Mesothelial cell of epicardium (in vitro differentiated cells): ENCODE measurements at regions not wholly inside any gene's neighbourhood (a gene's known extent, or its start where the extent isn't known, plus 50 kb on each side); places are given as distances from the start of the nearest gene placed in this dataset.

ENCODE experiments used
- DNase-seq, 2 experiments: peaks; one replicate each; pipeline ENCODE4 v3.0.0; 2021; ENCODE audit warnings: low spot score in 2 of 2; ENCODE audit not compliant: unreplicated experiment in 2 of 2
- H3K27ac Mint-ChIP-seq: 2 replicates; pipeline ENCODE4 v1.8.0; 2021; ENCODE audit warnings: mixed read lengths
- H3K27me3 Mint-ChIP-seq: 2 replicates; pipeline ENCODE4 v1.8.0; 2021; ENCODE audit warnings: low read depth, mixed read lengths
- H3K36me3 Mint-ChIP-seq: 2 replicates; pipeline ENCODE4 v1.8.0; 2021; ENCODE audit warnings: mixed read lengths
- H3K4me1 Mint-ChIP-seq: 2 replicates; pipeline ENCODE4 v1.8.0; 2021; ENCODE audit warnings: mixed read lengths
- H3K4me3 Mint-ChIP-seq: 2 replicates; pipeline ENCODE4 v1.8.0; 2021; ENCODE audit warnings: mild to moderate bottlenecking, moderate library complexity, mixed read lengths
- H3K9me3 Mint-ChIP-seq: 2 replicates; pipeline ENCODE4 v1.8.0; 2021; ENCODE audit warnings: mixed read lengths
- TF ChIP-seq, protein P1 (sequence below): fragments of 200-600 bp; sonication (generic); IDR thresholded peaks from one replicate; pipeline ENCODE4 v1.5.0; 2021; ENCODE audit warnings: antibody characterized with exemption; ENCODE audit not compliant: unreplicated experiment

DNA sequence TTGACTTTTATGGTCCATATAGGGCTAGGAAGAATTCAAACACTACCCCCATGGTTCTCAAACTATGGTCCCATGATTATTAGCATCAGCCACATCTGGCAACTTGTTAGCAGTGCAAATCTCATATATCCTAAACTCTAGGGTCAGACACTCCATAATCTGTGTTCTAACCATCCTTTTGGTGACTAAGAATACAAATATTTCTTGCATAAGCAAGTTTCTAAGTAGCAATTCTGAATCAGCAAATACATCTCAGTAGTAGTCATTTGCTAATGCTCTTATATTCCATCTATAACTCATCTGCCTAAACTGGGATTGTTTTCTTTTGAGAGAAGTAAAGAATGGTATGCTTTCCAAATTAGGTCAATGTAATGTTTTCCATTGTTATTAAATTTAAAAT lies 447.3 kb downstream of the TMX3 start:
- Mint-ChIP-seq H3K27ac (no peak overlapping the region), H3K4me3 (no peak overlapping the region), H3K4me1 (no peaks in the 10 kb centered on the region), H3K9me3 (no peaks in the 10 kb centered on the region), H3K27me3 (no peaks in the 10 kb centered on the region), H3K36me3 (no peaks in the 10 kb centered on the region)
- no peak for DNase-seq
- TF ChIP-seq, protein P1, sequence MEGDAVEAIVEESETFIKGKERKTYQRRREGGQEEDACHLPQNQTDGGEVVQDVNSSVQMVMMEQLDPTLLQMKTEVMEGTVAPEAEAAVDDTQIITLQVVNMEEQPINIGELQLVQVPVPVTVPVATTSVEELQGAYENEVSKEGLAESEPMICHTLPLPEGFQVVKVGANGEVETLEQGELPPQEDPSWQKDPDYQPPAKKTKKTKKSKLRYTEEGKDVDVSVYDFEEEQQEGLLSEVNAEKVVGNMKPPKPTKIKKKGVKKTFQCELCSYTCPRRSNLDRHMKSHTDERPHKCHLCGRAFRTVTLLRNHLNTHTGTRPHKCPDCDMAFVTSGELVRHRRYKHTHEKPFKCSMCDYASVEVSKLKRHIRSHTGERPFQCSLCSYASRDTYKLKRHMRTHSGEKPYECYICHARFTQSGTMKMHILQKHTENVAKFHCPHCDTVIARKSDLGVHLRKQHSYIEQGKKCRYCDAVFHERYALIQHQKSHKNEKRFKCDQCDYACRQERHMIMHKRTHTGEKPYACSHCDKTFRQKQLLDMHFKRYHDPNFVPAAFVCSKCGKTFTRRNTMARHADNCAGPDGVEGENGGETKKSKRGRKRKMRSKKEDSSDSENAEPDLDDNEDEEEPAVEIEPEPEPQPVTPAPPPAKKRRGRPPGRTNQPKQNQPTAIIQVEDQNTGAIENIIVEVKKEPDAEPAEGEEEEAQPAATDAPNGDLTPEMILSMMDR, result no peak

DNA sequence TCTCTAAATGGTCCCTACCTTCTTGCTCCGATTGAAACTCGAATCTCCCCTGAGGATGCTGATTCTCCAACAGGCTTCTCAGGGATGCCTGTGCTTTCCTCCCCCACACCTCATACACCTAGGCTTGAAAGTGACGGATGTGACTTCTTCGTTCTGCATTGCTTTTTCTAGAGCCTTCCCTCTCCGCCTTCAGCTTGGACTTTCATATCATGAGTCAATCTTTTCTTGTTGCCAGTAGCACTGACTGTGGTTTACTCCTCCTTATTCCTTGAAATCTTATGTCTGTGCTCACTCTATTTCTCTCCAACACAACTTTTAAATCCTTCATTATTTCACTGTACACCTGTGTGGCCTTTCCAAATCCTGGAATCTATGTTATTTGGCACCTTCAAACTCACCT lies 451.4 kb downstream of the TMX3 start:
- DNase-seq, result no peak
- H3K4me3 Mint-ChIP-seq, result no peak overlapping the region
- no peaks in the 10 kb centered on the region for H3K27me3 Mint-ChIP-seq
- H3K9me3 Mint-ChIP-seq, result no peaks in the 10 kb centered on the region
- H3K4me1 Mint-ChIP-seq, result no peaks in the 10 kb centered on the region
- TF ChIP-seq, protein P1, result no peak
- no peaks in the 10 kb centered on the region for H3K36me3 Mint-ChIP-seq
- H3K27ac Mint-ChIP-seq, result no peak overlapping the region

DNA sequence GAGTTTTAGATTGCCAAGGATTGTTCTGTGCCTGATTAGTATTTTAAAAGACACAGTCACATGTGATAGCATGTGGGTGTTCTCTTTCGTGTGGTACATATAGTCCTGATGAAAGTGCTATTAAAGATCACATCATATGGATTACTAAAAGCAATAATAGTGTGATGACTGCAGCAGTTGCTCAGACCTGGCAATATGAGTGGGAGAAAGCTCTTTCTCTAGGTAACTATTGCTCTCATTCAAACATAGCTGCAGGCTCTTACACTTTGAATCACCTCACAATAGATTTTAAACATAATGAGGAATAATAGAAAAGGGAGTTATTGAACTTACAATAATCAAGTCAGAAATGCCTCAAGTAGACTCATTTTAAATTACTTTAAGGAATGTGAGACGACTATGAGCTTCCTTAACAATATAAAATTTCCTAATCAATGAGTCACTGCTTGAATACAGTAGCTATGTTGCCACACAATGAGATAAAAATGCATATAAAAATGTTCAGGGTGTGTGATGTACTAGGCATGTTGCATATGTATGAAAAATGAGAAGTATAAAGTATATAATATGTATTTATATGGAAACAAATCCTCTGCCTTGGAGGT lies 452.1 kb downstream of the TMX3 start:
- no peak for DNase-seq
- H3K4me3 Mint-ChIP-seq, result no peak overlapping the region
- H3K27me3 Mint-ChIP-seq, result no peaks in the 10 kb centered on the region
- no peaks in the 10 kb centered on the region for H3K9me3 Mint-ChIP-seq
- H3K36me3 Mint-ChIP-seq, result no peaks in the 10 kb centered on the region
- H3K27ac Mint-ChIP-seq, result no peak overlapping the region
- H3K4me1 Mint-ChIP-seq, result no peaks in the 10 kb centered on the region
- TF ChIP-seq, protein P1, result no peak

DNA sequence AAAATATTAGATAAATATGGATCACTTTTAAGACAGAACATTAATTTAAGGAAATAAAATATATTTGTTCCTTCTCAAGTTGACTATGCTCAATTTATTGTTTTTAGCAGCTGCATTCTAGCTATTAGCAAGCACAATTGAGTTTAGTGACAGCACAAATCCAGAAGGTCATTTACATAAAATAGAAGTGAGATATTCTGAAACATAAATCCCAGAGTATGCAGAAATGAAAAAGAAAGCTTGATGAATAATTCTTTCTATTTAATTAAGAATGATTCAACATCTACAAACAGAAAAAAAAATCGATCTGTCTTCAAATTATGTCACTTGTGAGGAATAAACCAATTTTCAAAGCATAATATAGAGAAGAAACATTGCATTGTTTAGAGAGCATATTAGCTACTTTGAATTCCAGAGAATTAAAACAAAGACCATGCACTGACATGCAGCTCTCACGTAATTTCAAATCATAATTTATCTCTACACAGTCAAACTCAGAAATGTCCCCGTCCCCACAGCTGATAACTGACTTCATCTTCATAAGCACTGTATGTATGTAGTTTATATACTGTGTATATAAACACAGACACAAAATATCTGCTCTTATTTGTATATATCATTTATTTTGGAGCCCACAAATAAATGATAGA lies 458.4 kb downstream of the TMX3 start:
- Mint-ChIP-seq H3K9me3 (peaks cover under 1% of the 10 kb centered on the region), H3K4me3 (no peak overlapping the region), H3K27me3 (no peaks in the 10 kb centered on the region), H3K36me3 (no peaks in the 10 kb centered on the region), H3K4me1 (peaks cover 3% of the 10 kb centered on the region), H3K27ac (no peak overlapping the region)
- TF ChIP-seq, protein P1, result no peak
- no peak for DNase-seq

DNA sequence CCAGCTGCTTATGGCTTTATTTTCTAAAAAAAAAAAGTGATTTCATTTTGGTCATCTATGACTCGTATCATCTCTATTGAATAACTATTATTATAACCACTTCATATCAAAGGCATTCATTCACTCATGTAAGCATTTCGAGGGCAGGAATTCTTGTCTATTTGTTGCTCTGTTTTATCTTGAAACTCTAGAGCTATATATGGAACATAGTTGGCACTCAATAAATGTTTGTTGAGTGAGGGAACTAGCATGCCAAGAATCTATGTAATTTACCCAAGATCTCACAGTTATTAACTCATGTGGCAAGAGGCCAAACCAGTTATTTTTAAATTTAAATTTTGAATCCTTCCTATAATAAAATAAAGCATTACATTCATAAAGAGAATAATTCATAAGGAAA lies 470.1 kb downstream of the TMX3 start:
- Mint-ChIP-seq H3K4me1 (no peaks in the 10 kb centered on the region), H3K36me3 (no peaks in the 10 kb centered on the region), H3K9me3 (no peaks in the 10 kb centered on the region), H3K27me3 (no peaks in the 10 kb centered on the region), H3K4me3 (no peak overlapping the region), H3K27ac (no peak overlapping the region)
- TF ChIP-seq, protein P1, result no peak
- DNase-seq, result no peak

DNA sequence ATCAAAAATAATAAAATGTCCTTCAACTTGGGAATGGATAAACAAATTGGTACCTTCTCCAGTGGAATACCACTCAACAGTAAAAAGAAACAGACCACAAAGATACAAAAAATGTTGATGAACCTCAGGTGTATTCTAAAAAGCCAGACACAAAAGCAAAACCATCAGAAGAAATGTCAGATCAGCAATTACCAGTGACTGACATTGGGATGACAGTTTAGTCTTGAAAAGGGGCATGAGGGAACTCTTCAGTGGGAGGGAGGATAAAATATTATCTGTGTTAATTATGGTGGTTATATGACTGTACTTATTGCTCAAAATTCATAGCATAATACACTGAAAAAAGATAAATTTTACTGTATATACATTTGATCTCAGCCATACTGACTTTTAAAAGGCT lies 473.0 kb downstream of the TMX3 start:
- H3K36me3 Mint-ChIP-seq, result no peaks in the 10 kb centered on the region
- H3K4me1 Mint-ChIP-seq, result no peaks in the 10 kb centered on the region
- H3K27ac Mint-ChIP-seq, result no peak overlapping the region

More for the DNA sequence above, 473.0 kb downstream of the TMX3 start:
- Mint-ChIP-seq H3K4me3 (no peak overlapping the region), H3K9me3 (no peaks in the 10 kb centered on the region), H3K27me3 (no peaks in the 10 kb centered on the region)
- no peak for DNase-seq
- TF ChIP-seq, protein P1, result no peak
